ENCODE measurements at regions not wholly inside any gene's neighbourhood (a gene's known extent, or its start where the extent isn't known, plus 50 kb on each side); places are given as distances from the start of the nearest gene placed in this dataset.
A peak's percentile ranks its signal among the peaks of the same experiment; 100 is the strongest.

- DNase-seq (ENCODE audit: low spot score), result no peak
Observed at GRCh38 chr18:29241199-29241598, 1064.3 kb upstream of the CDH2 start.

- DNase-seq (ENCODE audit: low spot score), result no peak
Observed at GRCh38 chr18:29234751-29235150, 1057.8 kb upstream of the CDH2 start.

GRCh38 chr18:29226213-29226612, 1049.3 kb upstream of the CDH2 start:
- no peak for DNase-seq (ENCODE audit: low spot score)

GRCh38 chr18:29225351-29225750, 1048.4 kb upstream of the CDH2 start:
- no peak for DNase-seq (ENCODE audit: low spot score)

- no peak for DNase-seq (ENCODE audit: low spot score)
Observed at GRCh38 chr18:29218091-29218490, 1041.2 kb upstream of the CDH2 start.

- no peak for DNase-seq (ENCODE audit: low spot score)
Observed at GRCh38 chr18:29217124-29217915, 1040.4 kb upstream of the CDH2 start.

GRCh38 chr18:29198834-29199233, 1021.9 kb upstream of the CDH2 start:
- no peak for DNase-seq (ENCODE audit: low spot score)

GRCh38 chr18:29196307-29196706, 1019.4 kb upstream of the CDH2 start:
- no peak for DNase-seq (ENCODE audit: low spot score)

- DNase-seq (ENCODE audit: low spot score), result peak; percentile 5
Observed at GRCh38 chr18:29191263-29191662, 1014.3 kb upstream of the CDH2 start.

- DNase-seq (ENCODE audit: low spot score), result no peak
Observed at GRCh38 chr18:29188760-29189159, 1011.8 kb upstream of the CDH2 start.

- no peak for DNase-seq (ENCODE audit: low spot score)
Observed at GRCh38 chr18:29185801-29186200, 1008.9 kb upstream of the CDH2 start.

GRCh38 chr18:29184654-29185053, 1007.7 kb upstream of the CDH2 start:
- DNase-seq (ENCODE audit: low spot score), result no peak

GRCh38 chr18:29181151-29181901, 1004.4 kb upstream of the CDH2 start:
- DNase-seq (ENCODE audit: low spot score), result no peak

GRCh38 chr18:29176681-29177080, 999.8 kb upstream of the CDH2 start:
- DNase-seq (ENCODE audit: low spot score), result no peak

- no peak for DNase-seq (ENCODE audit: low spot score)
Observed at GRCh38 chr18:29174891-29175290, 998.0 kb upstream of the CDH2 start.

- no peak for DNase-seq (ENCODE audit: low spot score)
Observed at GRCh38 chr18:29172756-29173067, 995.8 kb upstream of the CDH2 start.

- no peak for DNase-seq (ENCODE audit: low spot score)
Observed at GRCh38 chr18:29171892-29172755, 995.2 kb upstream of the CDH2 start.

- DNase-seq (ENCODE audit: low spot score), result no peak
Observed at GRCh38 chr18:29169599-29169998, 992.7 kb upstream of the CDH2 start.

GRCh38 chr18:29164993-29165599, 988.2 kb upstream of the CDH2 start:
- no peak for DNase-seq (ENCODE audit: low spot score)

- DNase-seq (ENCODE audit: low spot score), result no peak
Observed at GRCh38 chr18:29164020-29164706, 987.2 kb upstream of the CDH2 start.

GRCh38 chr18:29163596-29163995, 986.7 kb upstream of the CDH2 start:
- no peak for DNase-seq (ENCODE audit: low spot score)

GRCh38 chr18:29161429-29161828, 984.5 kb upstream of the CDH2 start:
- no peak for DNase-seq (ENCODE audit: low spot score)
